ENCODE measurements at regions not wholly inside any gene's neighbourhood (a gene's known extent, or its start where the extent isn't known, plus 50 kb on each side); places are given as distances from the start of the nearest gene placed in this dataset.

GRCh38 chr11:110375351-110375750 is 54.4 kb upstream of the FDX1 start:
- no peak for TF ChIP-seq POLR2A (IDR thresholded peaks at IDR 0.05; ENCODE audit: low read length)
- TF ChIP-seq GATA1 (IDR thresholded peaks at IDR 0.05; ENCODE audit: low read depth, low read length), result no peak
- no peak for DNase-seq

DNA sequence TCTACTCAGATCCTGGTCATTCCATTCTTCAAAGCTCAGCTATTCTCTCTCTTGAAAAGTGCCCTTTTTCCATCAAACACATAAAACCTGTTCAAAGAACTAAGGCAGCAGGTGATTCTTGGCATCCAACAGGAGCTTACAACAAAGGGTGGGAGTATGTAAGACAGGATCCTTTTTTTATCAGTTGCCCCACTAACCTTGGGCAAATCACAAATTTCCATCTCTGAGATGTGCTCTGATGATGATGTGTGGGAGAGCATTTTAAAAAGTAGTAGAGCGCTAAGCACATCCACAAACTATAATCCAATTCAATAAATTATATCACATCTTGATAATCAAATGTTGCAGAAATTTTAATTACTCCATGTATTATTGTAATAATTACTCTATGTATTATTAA is 53.7 kb upstream of the FDX1 start:
- TF ChIP-seq POLR2A (IDR thresholded peaks at IDR 0.05; ENCODE audit: low read length), result no peak
- no peak for TF ChIP-seq GATA1 (IDR thresholded peaks at IDR 0.05; ENCODE audit: low read depth, low read length)
- DNase-seq, result no peak

DNA sequence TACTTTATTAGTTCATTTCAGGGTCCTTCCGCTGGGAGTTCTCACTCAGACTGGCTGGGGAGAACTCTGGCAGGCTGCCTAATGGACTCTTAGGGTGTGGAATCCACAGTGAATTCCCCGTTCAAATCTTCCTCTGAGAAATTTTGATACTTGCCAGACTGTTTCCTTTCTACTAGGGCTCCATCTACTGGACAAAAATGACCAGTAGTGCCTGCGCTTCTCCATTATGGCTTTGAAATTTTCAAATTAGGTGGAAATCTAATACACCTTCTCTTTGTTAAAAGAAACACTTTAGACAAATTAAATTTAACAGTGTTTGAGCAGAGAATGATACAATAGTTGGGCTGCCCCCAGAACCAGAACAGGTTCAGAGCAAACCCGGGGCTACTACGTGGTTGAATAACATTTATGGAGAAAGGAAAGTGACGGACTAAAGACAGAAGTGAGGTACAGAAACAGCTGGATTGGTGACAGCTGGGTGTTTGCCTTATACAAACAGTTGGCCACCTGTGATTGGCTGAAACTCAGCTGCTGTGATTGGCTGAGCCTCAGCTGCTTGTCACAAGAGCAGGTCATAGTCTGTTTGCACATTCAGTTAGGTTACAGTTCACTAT is 52.9 kb upstream of the FDX1 start:
- peak; percentile 43 to 68 for DNase-seq
- TF ChIP-seq GATA1 (IDR thresholded peaks at IDR 0.05; ENCODE audit: low read depth, low read length) (no peak), POLR2A (IDR thresholded peaks at IDR 0.05; ENCODE audit: low read length) (no peak)

GRCh38 chr11:110377434-110377833 is 52.3 kb upstream of the FDX1 start:
- no peak for TF ChIP-seq POLR2A (IDR thresholded peaks at IDR 0.05; ENCODE audit: low read length)
- TF ChIP-seq GATA1 (IDR thresholded peaks at IDR 0.05; ENCODE audit: low read depth, low read length), result no peak
- DNase-seq, result no peak

GRCh38 chr11:110379261-110379660 is 50.5 kb upstream of the FDX1 start:
- TF ChIP-seq GATA1 (IDR thresholded peaks at IDR 0.05; ENCODE audit: low read depth, low read length), result no peak
- no peak for TF ChIP-seq POLR2A (IDR thresholded peaks at IDR 0.05; ENCODE audit: low read length)
- peak; percentile 59 to 74 for DNase-seq

- DNase-seq, result peak; percentile 4 to 10
- TF ChIP-seq GATA1 (IDR thresholded peaks at IDR 0.05; ENCODE audit: low read depth, low read length) (no peak), POLR2A (IDR thresholded peaks at IDR 0.05; ENCODE audit: low read length) (no peak)
These were observed 49.8 kb upstream of the FDX1 start for GRCh38 chr11:110379936-110380335.
